GM18861 (cell line): ENCODE measurements at regions not wholly inside any gene's neighbourhood (a gene's known extent, or its start where the extent isn't known, plus 50 kb on each side); places are given as distances from the start of the nearest gene placed in this dataset.

Experiments used
- ATAC-seq: cut with Tn5 transposase; IDR thresholded peaks from one replicate; pipeline ENCODE4 v1.9.1; 2021; ENCODE audit not compliant: unreplicated experiment

DNA sequence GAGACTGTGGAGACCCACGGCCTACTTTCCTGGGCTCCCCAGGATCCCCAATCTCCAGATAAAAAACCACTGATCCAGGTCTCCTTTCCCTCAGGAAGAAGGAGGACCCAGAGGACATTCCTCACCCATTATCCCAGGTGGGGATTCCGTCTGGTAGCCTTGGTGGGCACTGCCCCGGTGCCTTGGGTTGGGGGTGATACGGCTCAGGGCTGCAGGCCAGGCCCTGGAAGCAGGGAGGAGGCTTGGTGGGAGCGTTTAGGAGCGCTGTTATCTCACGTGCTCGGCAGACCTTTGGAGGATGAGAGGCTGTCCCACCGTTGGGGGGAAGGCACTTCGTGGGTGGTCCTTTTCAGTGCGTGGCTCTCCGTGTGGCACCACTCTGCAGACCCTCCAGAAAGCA lies 926.3 kb downstream of the BRD1 start:
- no peak for ATAC-seq

GRCh38 chr22:48900626-48901025 lies 927.0 kb downstream of the BRD1 start:
- ATAC-seq = no peak

DNA sequence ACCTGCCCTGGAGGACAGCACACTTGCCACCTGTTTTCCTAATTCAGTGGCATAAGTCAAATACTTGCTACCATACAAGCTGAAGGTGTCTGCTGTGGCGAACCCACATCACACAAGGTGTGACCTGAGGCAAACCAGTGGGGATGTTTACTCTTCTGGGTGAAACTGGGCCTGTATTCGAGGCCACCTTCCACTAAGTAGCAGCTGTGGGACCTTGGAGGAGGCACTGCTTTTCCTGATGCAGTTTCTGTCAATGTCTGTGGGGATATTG lies 927.4 kb downstream of the BRD1 start:
- ATAC-seq = no peak

DNA sequence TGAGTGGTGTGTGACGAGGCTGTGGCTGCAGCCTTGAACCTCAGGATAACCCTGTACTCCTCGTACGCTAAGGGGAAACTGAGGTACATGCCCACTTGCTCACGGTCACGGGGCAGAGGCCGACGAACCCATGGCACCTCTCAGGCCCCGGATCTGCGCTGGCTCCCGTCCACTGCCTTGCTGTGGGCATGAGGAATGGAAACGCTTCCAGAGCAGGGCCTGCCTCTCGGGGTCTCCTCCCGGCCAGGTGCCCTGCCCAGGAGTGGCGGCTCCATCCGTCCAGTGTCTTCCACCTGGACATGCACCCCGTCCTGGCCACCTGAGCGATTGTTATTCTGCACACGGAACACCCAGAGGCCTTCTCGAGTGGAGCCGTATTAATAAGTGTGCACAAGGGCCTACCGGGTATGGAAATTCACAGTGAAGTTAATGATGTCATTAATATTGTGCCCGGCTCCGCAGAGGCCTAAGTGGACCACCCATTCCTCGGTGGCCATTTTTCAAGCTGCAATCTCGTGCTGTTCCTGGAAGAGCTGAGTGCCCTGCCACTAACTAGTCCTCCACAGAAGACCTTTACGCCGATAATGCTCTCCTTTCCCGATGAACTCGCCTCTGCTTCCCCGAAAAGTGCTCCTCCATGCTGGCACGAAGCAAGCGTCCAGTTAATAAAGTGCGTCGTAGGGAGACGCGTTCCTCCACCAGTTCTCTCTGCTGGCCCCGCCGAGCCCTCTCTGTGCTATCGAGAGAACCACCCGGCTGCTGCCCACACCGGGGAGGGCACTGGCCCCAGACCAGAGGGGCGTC lies 927.9 kb downstream of the BRD1 start:
- no peak for ATAC-seq

DNA sequence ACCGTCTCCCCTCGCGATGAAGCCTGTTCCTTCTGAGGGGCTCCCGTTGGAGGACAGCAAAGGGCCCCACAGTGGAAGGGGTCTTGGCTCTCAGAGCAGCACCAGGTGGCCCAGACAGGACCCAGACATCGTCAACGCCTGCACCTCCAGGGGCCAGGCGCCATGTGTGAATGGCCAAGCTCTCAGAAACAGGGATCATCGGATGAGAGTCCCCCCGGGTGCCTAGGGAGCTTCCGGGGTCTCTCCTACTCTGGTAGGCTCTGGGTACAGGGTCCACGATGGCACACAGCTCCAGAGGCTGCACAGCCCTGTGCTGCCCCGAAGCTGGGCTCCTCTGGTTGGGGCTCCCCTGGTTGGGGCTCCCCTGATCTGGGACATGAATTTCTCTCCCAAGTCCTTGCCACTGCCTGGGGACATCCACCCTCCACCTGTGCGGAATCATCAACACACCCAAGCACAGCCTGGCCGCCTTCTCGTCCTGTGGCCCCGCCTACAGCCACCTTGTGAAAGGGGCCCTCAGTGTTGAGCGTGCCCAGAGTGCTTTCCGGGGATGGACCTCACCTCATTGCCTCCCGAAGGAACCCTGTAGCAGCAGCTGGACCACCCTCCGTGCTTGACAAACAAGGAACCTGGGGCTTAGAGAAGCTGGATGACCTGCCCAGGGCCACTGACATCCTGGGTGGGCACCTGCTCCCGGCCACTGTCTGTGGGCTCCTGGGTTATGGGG lies 929.0 kb downstream of the BRD1 start:
- no peak for ATAC-seq

DNA sequence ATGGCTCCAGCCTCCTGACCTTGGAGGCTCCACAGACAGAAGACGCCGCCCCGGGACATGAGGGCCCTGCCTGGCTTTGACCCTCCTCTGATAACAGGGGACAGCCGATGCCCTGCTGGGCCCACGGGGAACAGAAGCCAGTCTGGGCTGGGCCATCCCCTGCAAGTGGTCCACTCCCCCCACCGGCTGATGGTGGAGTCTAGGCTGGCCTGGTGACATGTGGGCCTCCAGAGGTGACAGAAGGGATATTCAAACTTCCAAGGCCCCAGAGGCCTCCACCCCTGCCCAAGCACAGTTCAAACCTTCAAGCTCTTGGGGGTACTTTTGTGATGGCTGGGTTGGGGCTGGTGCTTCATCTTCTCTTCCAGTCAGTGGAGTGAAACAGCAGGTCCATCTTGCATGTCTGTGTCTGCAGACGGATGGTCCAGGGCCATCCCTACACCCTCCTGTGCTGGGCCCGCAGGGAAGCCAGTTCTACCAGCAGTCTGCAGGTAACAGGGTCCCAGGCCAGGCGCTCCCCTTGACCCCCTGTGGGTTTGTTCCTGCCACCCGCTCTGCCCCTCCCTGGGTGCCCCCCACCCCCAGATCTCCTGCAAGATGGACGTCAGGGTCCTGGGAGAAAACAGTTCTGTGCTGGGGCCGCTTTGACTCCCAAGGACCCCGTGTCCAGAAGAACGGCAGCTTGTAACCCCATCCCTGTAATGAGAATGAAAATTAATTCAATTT lies 929.9 kb downstream of the BRD1 start:
- ATAC-seq = no peak

GRCh38 chr22:48896766-48897644 lies 930.7 kb downstream of the BRD1 start:
- no peak for ATAC-seq

DNA sequence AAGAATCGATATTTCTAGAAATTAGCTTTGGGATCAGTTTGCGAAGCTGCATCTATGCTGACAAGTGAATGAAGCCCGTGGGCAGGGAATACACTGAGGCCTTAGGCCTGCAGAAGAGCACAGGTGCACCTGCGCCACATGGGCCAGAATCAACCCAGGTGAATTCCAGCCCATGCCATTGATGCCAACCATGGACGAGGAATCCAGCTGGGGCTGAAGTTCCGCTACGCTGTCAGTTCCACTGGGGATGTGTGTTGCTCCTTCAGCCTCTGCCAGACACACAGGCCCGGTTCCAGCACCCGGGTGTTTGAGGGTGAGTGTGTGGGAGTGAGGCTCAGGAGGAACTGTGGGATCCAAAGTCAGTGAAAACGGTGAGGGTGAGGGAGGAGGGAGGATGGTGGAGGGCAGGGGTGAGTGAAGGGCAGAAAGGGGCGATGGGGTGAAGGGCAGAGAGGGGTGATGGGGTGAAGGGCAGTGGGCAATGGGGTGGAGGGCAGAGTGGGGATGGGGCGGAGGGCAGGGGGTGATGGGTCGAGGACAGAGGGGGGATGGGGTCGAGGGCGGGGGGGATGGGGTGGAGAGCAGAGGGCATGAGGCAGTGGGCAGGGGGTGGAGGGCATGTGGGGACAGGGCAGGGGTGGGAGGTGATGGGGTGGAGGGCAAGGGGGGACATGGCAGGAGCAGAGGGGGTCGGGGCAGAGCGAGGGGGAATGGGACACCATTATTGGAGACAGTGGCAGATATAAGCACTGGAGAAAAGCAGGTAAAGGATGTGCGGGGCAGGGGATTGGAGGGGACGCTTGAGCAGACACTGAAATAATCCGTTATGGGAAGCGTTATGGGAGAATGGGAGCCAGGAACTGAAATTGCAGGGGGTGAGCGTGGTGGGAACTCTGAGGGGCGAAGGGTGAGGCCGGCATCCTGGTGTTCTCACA lies 931.6 kb downstream of the BRD1 start:
- ATAC-seq = no peak

GRCh38 chr22:48895336-48895735 lies 932.3 kb downstream of the BRD1 start:
- no peak for ATAC-seq

- no peak for ATAC-seq
Measured at GRCh38 chr22:48894804-48895250, 932.8 kb downstream of the BRD1 start.

DNA sequence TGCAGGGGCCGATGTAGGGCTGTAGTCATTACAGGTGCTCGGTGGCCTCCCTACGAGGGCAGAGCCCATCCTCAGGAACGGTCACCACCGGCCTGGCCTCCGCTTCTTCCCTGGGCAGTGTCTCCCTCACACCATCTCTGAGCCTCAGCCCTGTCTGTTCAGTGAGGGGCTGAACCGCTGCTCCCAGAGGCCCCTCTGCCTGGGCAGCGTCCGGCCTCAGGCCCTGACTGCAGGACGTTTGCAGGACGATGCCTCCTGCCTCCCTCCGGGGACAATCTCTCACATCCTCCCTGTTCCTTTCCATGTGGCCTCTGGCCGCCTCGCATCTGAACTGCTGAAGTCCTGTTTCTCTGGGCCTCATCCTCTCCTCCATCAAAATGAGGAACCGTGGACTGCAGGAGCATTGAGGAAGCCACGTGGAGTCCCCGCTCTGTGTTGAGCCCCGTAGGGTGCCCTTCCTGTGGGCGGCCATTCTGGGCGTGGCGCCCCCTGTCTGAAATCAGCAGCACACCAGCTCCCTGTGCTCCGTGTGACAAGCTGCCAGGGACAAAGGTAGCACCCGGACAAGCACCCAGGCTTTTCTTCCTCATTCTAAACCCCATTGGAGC lies 933.5 kb downstream of the BRD1 start:
- ATAC-seq = no peak

DNA sequence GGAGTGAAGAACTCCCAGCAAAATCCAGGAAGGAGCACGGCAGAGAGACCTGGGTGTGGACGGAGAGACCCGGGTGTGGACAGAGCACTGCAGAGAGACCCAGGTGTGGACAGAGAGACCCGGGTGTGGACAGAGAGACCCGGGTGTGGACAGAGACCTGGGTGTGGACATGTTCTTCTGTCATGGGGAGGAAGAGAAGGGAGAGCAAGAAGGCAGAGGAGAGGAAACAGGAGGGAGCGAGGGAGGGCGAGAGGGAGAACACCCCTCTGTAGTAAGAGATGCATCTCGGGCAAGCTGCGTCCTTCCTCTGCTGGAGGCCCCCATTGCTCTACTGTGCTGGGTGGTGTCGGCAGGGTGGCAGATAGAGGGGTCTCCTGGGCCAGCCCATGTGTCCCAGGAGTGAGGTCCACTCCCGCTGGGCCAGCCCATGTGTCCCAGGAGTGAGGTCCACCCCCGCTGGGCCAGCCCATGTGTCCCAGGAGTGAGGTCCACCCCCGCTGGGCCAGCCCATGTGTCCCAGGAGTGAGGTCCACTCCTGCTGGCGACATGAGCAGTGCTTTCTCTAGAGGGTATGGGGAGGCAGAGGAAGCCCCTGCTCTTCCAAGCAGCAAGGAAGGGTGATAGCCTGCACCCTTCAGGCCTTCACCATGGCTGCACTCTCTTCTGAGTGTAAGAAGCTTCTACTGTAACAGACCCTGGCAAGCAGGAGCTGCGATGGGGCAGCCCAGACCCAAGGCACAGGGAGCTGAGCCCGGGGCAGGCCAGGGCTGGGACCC lies 934.2 kb downstream of the BRD1 start:
- no peak for ATAC-seq

GRCh38 chr22:48892578-48893287 lies 934.9 kb downstream of the BRD1 start:
- ATAC-seq = no peak

GRCh38 chr22:48891688-48892577 lies 935.7 kb downstream of the BRD1 start:
- no peak for ATAC-seq

DNA sequence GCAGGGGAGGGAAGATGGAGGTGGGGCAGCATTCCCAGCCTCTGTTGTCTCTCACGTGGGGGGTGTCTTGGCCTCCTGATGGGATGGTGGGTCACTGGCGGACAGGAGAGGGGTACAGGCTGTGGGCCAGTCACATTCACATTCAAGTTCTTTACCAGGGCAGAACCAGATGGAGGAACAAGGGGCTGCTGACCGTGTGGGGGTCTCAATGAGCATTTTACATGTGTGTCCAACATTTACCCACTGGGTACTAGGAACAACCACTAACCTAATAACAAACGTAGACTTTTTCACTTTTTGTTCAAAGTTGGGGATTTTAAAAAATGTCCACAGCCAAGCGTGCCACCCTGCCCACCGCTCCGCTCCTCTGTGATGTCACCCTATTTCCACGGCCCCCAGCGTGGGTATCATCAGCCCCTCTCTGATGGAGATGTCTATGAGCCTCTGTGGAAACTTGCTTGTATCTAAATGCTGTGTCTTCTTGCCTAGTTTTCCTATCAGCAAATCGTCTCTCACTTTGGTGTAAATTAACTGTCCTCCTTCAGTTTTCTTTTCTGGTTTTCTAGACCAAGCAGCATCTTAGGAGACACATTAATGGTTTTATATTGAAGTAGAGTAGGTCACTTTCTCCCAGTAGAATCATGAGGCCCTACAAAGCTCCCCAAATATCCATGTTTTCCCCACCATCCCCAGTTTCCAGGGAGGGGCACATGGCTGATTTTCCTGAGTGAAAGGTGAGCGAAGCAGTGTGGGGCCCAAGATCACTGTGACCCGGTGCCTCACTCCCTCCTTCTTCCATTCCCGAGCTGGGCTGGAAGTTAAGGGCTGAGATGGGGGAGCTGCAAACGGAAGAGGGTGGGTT lies 936.7 kb downstream of the BRD1 start:
- no peak for ATAC-seq
